ENCODE measurements at regions not wholly inside any gene's neighbourhood (a gene's known extent, or its start where the extent isn't known, plus 50 kb on each side); places are given as distances from the start of the nearest gene placed in this dataset.

- TF ChIP-seq, protein P1, sequence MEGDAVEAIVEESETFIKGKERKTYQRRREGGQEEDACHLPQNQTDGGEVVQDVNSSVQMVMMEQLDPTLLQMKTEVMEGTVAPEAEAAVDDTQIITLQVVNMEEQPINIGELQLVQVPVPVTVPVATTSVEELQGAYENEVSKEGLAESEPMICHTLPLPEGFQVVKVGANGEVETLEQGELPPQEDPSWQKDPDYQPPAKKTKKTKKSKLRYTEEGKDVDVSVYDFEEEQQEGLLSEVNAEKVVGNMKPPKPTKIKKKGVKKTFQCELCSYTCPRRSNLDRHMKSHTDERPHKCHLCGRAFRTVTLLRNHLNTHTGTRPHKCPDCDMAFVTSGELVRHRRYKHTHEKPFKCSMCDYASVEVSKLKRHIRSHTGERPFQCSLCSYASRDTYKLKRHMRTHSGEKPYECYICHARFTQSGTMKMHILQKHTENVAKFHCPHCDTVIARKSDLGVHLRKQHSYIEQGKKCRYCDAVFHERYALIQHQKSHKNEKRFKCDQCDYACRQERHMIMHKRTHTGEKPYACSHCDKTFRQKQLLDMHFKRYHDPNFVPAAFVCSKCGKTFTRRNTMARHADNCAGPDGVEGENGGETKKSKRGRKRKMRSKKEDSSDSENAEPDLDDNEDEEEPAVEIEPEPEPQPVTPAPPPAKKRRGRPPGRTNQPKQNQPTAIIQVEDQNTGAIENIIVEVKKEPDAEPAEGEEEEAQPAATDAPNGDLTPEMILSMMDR (IDR thresholded peaks at IDR 0.05; ENCODE audit: low read length), result no peak
- TF ChIP-seq EZH2 (optimal IDR thresholded peaks at IDR 0.05; ENCODE audit: low read depth, low read length), result no peak
These were observed 132.6 kb upstream of the TMEM161B start for GRCh38 chr5:88401228-88401627.

Measured in MM.1S (cell line).